HepG2 (cell line): ENCODE measurements at regions not wholly inside any gene's neighbourhood (a gene's known extent, or its start where the extent isn't known, plus 50 kb on each side); places are given as distances from the start of the nearest gene placed in this dataset.

ENCODE experiments used
- CTCF ChIP-seq: sonication (generic); formaldehyde crosslinking; IDR thresholded peaks from 2 replicates; pipeline ENCODE4 v1.5.0; 2020; ENCODE audit warnings: mild to moderate bottlenecking, missing genetic modification reagents, moderate library complexity
- FIP1L1 ChIP-seq: fragments of 200-400 bp; formaldehyde crosslinking; IDR thresholded peaks from 2 replicates; pipeline ENCODE4 v1.6.1; 2018; ENCODE audit warnings: low read depth, mild to moderate bottlenecking, low read length, moderate library complexity, borderline replicate concordance; ENCODE audit not compliant: insufficient read depth
- GABPA ChIP-seq, 2 experiments: IDR thresholded peaks; 2 replicates each; pipeline ENCODE4 v1.6.1; 2011 to 2016; ENCODE audit warnings: low read depth in 2 of 2, low read length in 1 of 2, missing biosample characterization in 1 of 2, missing genetic modification characterization in 1 of 2
- JUN ChIP-seq: sonication (generic); formaldehyde crosslinking; IDR thresholded peaks from 2 replicates; pipeline ENCODE4 v1.4.0; 2020; ENCODE audit warnings: mild to moderate bottlenecking, missing genetic modification reagents
- JUND ChIP-seq: sonication (generic); formaldehyde crosslinking; IDR thresholded peaks from 2 replicates; pipeline ENCODE4 v1.8.0; 2022; ENCODE audit warnings: mild to moderate bottlenecking, missing genetic modification reagents
- MAFK ChIP-seq, 2 experiments: IDR thresholded peaks in 1 of 2; conservative IDR thresholded peaks in 1 of 2; 2 replicates each; pipeline ENCODE4 v1.6.1; 2011; ENCODE audit warnings: improper control_type of control experiment in 2 of 2, low read length in 2 of 2
- RNF219 ChIP-seq: sonication (generic); formaldehyde crosslinking; IDR thresholded peaks from 2 replicates; pipeline ENCODE4 v1.5.0; 2020; ENCODE audit warnings: mild to moderate bottlenecking, missing genetic modification reagents
- USF2 ChIP-seq, 2 experiments: sonication (generic) in 1 of 2; formaldehyde crosslinking in 1 of 2; IDR thresholded peaks; 2 replicates each; pipeline versions ENCODE4 v1.5.1 to v1.6.1; 2011 to 2020; ENCODE audit warnings: borderline replicate concordance in 1 of 2, low read depth in 1 of 2, low read length in 1 of 2, mild to moderate bottlenecking in 1 of 2, missing genetic modification reagents in 1 of 2, moderate library complexity in 1 of 2
- ZBTB4 ChIP-seq: sonication (generic); formaldehyde crosslinking; IDR thresholded peaks from 2 replicates; pipeline ENCODE4 v1.4.0; 2020; ENCODE audit warnings: missing genetic modification reagents, mild to moderate bottlenecking, borderline replicate concordance
- ZFP36 ChIP-seq: fragments of 150-350 bp; IDR thresholded peaks from 2 replicates; pipeline ENCODE4 v1.6.1; 2018; ENCODE audit warnings: borderline replicate concordance, low read length, low read depth; ENCODE audit not compliant: partially characterized antibody

- TF ChIP-seq JUN (CRISPR knock-in tag) (no peak), CTCF (CRISPR knock-in tag) (no peak), FIP1L1 (no peak), MAFK (conservative IDR thresholded peaks at IDR 0.05 in 1 of 2, IDR thresholded peaks at IDR 0.05 in 1 of 2; ENCODE audit: low read length in 2 of 2) (no peak), ZFP36 (no peak), USF2 (IDR thresholded peaks at IDR 0.05; ENCODE audit: low read depth, low read length) (no peak), USF2 (CRISPR knock-in tag; IDR thresholded peaks at IDR 0.05; ENCODE audit: borderline replicate concordance) (no peak), JUND (CRISPR knock-in tag) (no peak), GABPA (IDR thresholded peaks at IDR 0.05; ENCODE audit: low read depth, low read length) (no peak), GABPA (CRISPR knock-in tag; IDR thresholded peaks at IDR 0.05; ENCODE audit: low read depth) (no peak), ZBTB4 (CRISPR knock-in tag) (no peak), RNF219 (CRISPR knock-in tag) (no peak)
Observed at GRCh38 chr18:1510542-1511179, 606.0 kb downstream of the ADCYAP1 start.
